CD14-positive monocyte (primary cell): ENCODE measurements at regions not wholly inside any gene's neighbourhood (a gene's known extent, or its start where the extent isn't known, plus 50 kb on each side); places are given as distances from the start of the nearest gene placed in this dataset.

Experiments used
- DNase-seq, 3 donors: peaks; one replicate each; pipeline ENCODE4 v3.0.0-alpha.2; 2011 to 2022
- H2AFZ ChIP-seq: 2 replicates; pipeline ENCODE4 v1.6.0; 2012; ENCODE audit warnings: mild to moderate bottlenecking, low read depth, low read length, inconsistent platforms; ENCODE audit not compliant: insufficient read depth, poor library complexity, severe bottlenecking
- H3K27ac ChIP-seq, 2 donors: 1 replicate in 1 of 2; 2 replicates in 1 of 2; pipeline ENCODE4 v1.5.1; 2012 to 2013; ENCODE audit warnings: low read length in 2 of 2, control low read depth in 1 of 2, inconsistent platforms in 1 of 2, low read depth in 1 of 2, mild to moderate bottlenecking in 1 of 2
- H3K27me3 ChIP-seq, 2 donors: one replicate each; pipeline versions ENCODE4 v1.6.0 to v1.6.1; 2011 to 2013; ENCODE audit warnings: low read length in 2 of 2; ENCODE audit not compliant: control insufficient read depth in 2 of 2, insufficient read depth in 2 of 2
- H3K36me3 ChIP-seq, 2 donors: replicated peaks in 1 of 2; 1 replicate in 1 of 2; 2 replicates in 1 of 2; pipeline versions ENCODE4 v1.5.1 to v1.6.1; 2012 to 2013; ENCODE audit warnings: low read length in 2 of 2, control low read depth in 1 of 2, inconsistent platforms in 1 of 2, mild to moderate bottlenecking in 1 of 2; ENCODE audit not compliant: insufficient read depth in 2 of 2, control insufficient read depth in 1 of 2
- H3K4me1 ChIP-seq, 2 donors: 1 replicate in 1 of 2; 2 replicates in 1 of 2; pipeline versions ENCODE4 v1.5.1 to v1.6.1; 2012 to 2013; ENCODE audit warnings: low read length in 2 of 2, control low read depth in 1 of 2, inconsistent platforms in 1 of 2, mild to moderate bottlenecking in 1 of 2, moderate library complexity in 1 of 2; ENCODE audit not compliant: insufficient read depth in 2 of 2, control insufficient read depth in 1 of 2
- H3K4me2 ChIP-seq: replicated peaks from 2 replicates; pipeline ENCODE3; 2012; ENCODE audit warnings: low read length, moderate library complexity, mild to moderate bottlenecking; ENCODE audit not compliant: poor library complexity, severe bottlenecking; ENCODE audit errors: extremely low read depth
- H3K4me3 ChIP-seq, 3 experiments: fragments of 200-600 bp in 1 of 3; sonication (generic) in 1 of 3; replicated peaks in 1 of 3; 1 replicate in 2 of 3; 2 replicates in 1 of 3; pipeline ENCODE4 v1.5.1; 2011 to 2013; ENCODE audit warnings: low read length in 3 of 3, mild to moderate bottlenecking in 3 of 3, control low read depth in 2 of 3, low read depth in 2 of 3, inconsistent platforms in 1 of 3, moderate library complexity in 1 of 3
- H3K79me2 ChIP-seq: 2 replicates; pipeline ENCODE4 v1.6.0; 2012; ENCODE audit warnings: mild to moderate bottlenecking, control low read depth, inconsistent platforms, low read length, moderate library complexity; ENCODE audit not compliant: insufficient read depth
- H3K9ac ChIP-seq: 2 replicates; pipeline ENCODE4 v1.6.0; 2017; ENCODE audit warnings: low read length, mild to moderate bottlenecking; ENCODE audit not compliant: insufficient read depth, poor library complexity, severe bottlenecking
- H3K9me3 ChIP-seq, 2 donors: replicated peaks in 1 of 2; 1 replicate in 1 of 2; 2 replicates in 1 of 2; pipeline versions ENCODE4 v1.5.1 to v1.6.1; 2012 to 2013; ENCODE audit warnings: low read length in 2 of 2, control low read depth in 1 of 2; ENCODE audit not compliant: control insufficient read depth in 1 of 2, insufficient read depth in 1 of 2
- H4K20me1 ChIP-seq: 2 replicates; pipeline ENCODE4 v1.6.0; 2012; ENCODE audit warnings: mild to moderate bottlenecking, low read length, control low read depth, moderate library complexity; ENCODE audit not compliant: insufficient read depth
- H3K27ac Mint-ChIP-seq, 7 donors: one replicate each; pipeline ENCODE4 v1.8.0; 2020; ENCODE audit warnings: mild to moderate bottlenecking in 7 of 7, mixed read lengths in 7 of 7, moderate library complexity in 6 of 7, inconsistent platforms in 2 of 7
- H3K27me3 Mint-ChIP-seq, 3 donors: one replicate each; pipeline ENCODE4 v1.8.0; 2021 to 2022; ENCODE audit warnings: low read depth in 3 of 3, mild to moderate bottlenecking in 3 of 3, mixed read lengths in 3 of 3, moderate library complexity in 3 of 3, inconsistent platforms in 1 of 3
- H3K36me3 Mint-ChIP-seq, 2 donors: one replicate each; pipeline ENCODE4 v1.8.0; 2020; ENCODE audit warnings: mixed read lengths in 2 of 2, inconsistent platforms in 1 of 2, mild to moderate bottlenecking in 1 of 2
- H3K4me1 Mint-ChIP-seq: one replicate; pipeline ENCODE4 v1.8.0; 2020; ENCODE audit warnings: mild to moderate bottlenecking, mixed read lengths
- H3K4me3 Mint-ChIP-seq, 2 donors: one replicate each; pipeline ENCODE4 v1.8.0; 2020; ENCODE audit warnings: mild to moderate bottlenecking in 2 of 2, mixed read lengths in 2 of 2, moderate library complexity in 1 of 2
- H3K9me3 Mint-ChIP-seq, 7 donors: one replicate each; pipeline ENCODE4 v1.8.0; 2020 to 2022; ENCODE audit warnings: mixed read lengths in 7 of 7, mild to moderate bottlenecking in 6 of 7, moderate library complexity in 6 of 7, inconsistent platforms in 2 of 7
- WGBS: methylation state at CpG from one replicate; pipeline ENCODE4 v1.1.5; 2013; ENCODE audit warnings: missing lambda C conversion rate; ENCODE audit not compliant: insufficient coverage; 5-methylcytosine and 5-hydroxymethylcytosine counted together
- intact Hi-C, 2 donors: fragments of 100-400 bp; cut with micrococcal nuclease; formaldehyde crosslinking; loops; one replicate each; pipeline versions ENCODE4 v1.15.0 to v1.15.1; 2023
- TF ChIP-seq, protein P1 (sequence below): fragments of 200-600 bp; IDR thresholded peaks from one replicate; pipeline ENCODE4 v1.8.0; 2022; ENCODE audit warnings: antibody characterized with exemption, mild to moderate bottlenecking

GRCh38 chr1:83545066-83545862 is 453.7 kb downstream of the TTLL7 start:
- Mint-ChIP-seq H3K4me1 (no peaks in the 10 kb centered on the region), H3K9me3 (peaks cover 0 to 2% (median 0%) of the 10 kb centered on the region in 7 donors), H3K4me3 (no peak overlapping the region), H3K27ac (peak overlapping the region in 1 of 7 donors; percentile 68), H3K27me3 (peaks cover 0 to 2% (median 0%) of the 10 kb centered on the region in 3 donors), H3K36me3 (no peaks in the 10 kb centered on the region)
- intact Hi-C loops, result no loop called here
- Histone ChIP-seq H3K9ac (no peak overlapping the region), H3K27ac (no peak overlapping the region), H3K79me2 (no peaks in the 10 kb centered on the region), H3K4me2 (no peak overlapping the region), H2AFZ (no peak overlapping the region), H3K4me1 (no peaks in the 10 kb centered on the region), H3K27me3 (no peaks in the 10 kb centered on the region), H3K4me3 (no peak overlapping the region), H3K9me3 (no peaks in the 10 kb centered on the region), H4K20me1 (no peaks in the 10 kb centered on the region), H3K36me3 (no peaks in the 10 kb centered on the region)
- 76% methylated on average over 3 of the region's 5 CpGs for WGBS
- TF ChIP-seq, protein P1, sequence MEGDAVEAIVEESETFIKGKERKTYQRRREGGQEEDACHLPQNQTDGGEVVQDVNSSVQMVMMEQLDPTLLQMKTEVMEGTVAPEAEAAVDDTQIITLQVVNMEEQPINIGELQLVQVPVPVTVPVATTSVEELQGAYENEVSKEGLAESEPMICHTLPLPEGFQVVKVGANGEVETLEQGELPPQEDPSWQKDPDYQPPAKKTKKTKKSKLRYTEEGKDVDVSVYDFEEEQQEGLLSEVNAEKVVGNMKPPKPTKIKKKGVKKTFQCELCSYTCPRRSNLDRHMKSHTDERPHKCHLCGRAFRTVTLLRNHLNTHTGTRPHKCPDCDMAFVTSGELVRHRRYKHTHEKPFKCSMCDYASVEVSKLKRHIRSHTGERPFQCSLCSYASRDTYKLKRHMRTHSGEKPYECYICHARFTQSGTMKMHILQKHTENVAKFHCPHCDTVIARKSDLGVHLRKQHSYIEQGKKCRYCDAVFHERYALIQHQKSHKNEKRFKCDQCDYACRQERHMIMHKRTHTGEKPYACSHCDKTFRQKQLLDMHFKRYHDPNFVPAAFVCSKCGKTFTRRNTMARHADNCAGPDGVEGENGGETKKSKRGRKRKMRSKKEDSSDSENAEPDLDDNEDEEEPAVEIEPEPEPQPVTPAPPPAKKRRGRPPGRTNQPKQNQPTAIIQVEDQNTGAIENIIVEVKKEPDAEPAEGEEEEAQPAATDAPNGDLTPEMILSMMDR, result no peak
- no peak for DNase-seq

GRCh38 chr1:83543222-83543973 is 455.5 kb downstream of the TTLL7 start:
- Histone ChIP-seq H3K9ac (no peak overlapping the region), H3K4me1 (no peaks in the 10 kb centered on the region), H3K9me3 (peaks cover 0 to 3% of the 10 kb centered on the region in 2 donors), H2AFZ (no peak overlapping the region), H3K4me3 (no peak overlapping the region), H3K36me3 (no peaks in the 10 kb centered on the region), H3K79me2 (no peaks in the 10 kb centered on the region), H3K27ac (no peak overlapping the region), H3K4me2 (no peak overlapping the region), H4K20me1 (no peaks in the 10 kb centered on the region), H3K27me3 (no peaks in the 10 kb centered on the region)
- intact Hi-C loops, result no loop called here
- no peaks in the 10 kb centered on the region for H3K4me1 Mint-ChIP-seq
- H3K4me3 Mint-ChIP-seq, result no peak overlapping the region
- H3K27me3 Mint-ChIP-seq, result peaks cover 0 to 2% (median 0%) of the 10 kb centered on the region in 3 donors
- DNase-seq, result no peak
- H3K9me3 Mint-ChIP-seq, result peaks cover 0 to 4% (median 2%) of the 10 kb centered on the region in 7 donors
- no peaks in the 10 kb centered on the region for H3K36me3 Mint-ChIP-seq
- no peak overlapping the region for H3K27ac Mint-ChIP-seq
- no CpG with 5 or more reads among the region's 3 CpGs for WGBS
- TF ChIP-seq, protein P1, result no peak
